ENCODE measurements at regions not wholly inside any gene's neighbourhood (a gene's known extent, or its start where the extent isn't known, plus 50 kb on each side); places are given as distances from the start of the nearest gene placed in this dataset.
A peak's percentile ranks its signal among the peaks of the same experiment; 100 is the strongest.

- no peak for TF ChIP-seq NFIC (IDR thresholded peaks at IDR 0.05)
Observed at GRCh38 chr2:121003391-121003790, 267.7 kb downstream of the GLI2 start.

- TF ChIP-seq TAF1 (IDR thresholded peaks at IDR 0.05; ENCODE audit: low read depth) (no peak), RAD21 (IDR thresholded peaks at IDR 0.05; ENCODE audit: low read depth) (no peak), TEAD4 (IDR thresholded peaks at IDR 0.05) (no peak), TCF12 (IDR thresholded peaks at IDR 0.05; ENCODE audit: low read depth) (no peak), NFIC (IDR thresholded peaks at IDR 0.05) (no peak)
Observed at GRCh38 chr2:121004359-121004758, 268.7 kb downstream of the GLI2 start.

GRCh38 chr2:121004950-121005349 is 269.3 kb downstream of the GLI2 start:
- no peak for TF ChIP-seq EGR1 (IDR thresholded peaks at IDR 0.05)
- TF ChIP-seq NFIC (IDR thresholded peaks at IDR 0.05): no peak
- no peak for TF ChIP-seq TCF12 (IDR thresholded peaks at IDR 0.05; ENCODE audit: low read depth)

GRCh38 chr2:121005453-121005852 is 269.8 kb downstream of the GLI2 start:
- TF ChIP-seq ZBTB7A (IDR thresholded peaks at IDR 0.05; ENCODE audit: low read depth) (no peak), EP300 (IDR thresholded peaks at IDR 0.05; ENCODE audit: borderline replicate concordance) (no peak), TCF12 (IDR thresholded peaks at IDR 0.05; ENCODE audit: low read depth) (no peak), TAF1 (IDR thresholded peaks at IDR 0.05; ENCODE audit: low read depth) (no peak), MAX (IDR thresholded peaks at IDR 0.05) (no peak), CREB1 (IDR thresholded peaks at IDR 0.05; ENCODE audit: low read depth) (no peak), TEAD4 (IDR thresholded peaks at IDR 0.05) (no peak), USF1 (IDR thresholded peaks at IDR 0.05) (no peak), EGR1 (IDR thresholded peaks at IDR 0.05) (no peak), FOXM1 (IDR thresholded peaks at IDR 0.05; ENCODE audit: borderline replicate concordance, low read depth) (no peak), RAD21 (IDR thresholded peaks at IDR 0.05; ENCODE audit: low read depth) (no peak), REST (IDR thresholded peaks at IDR 0.05; ENCODE audit: low read depth) (no peak), NFIC (IDR thresholded peaks at IDR 0.05) (no peak), YY1 (IDR thresholded peaks at IDR 0.05; ENCODE audit: low read depth) (no peak), CEBPB (IDR thresholded peaks at IDR 0.05) (no peak)

- no peak for TF ChIP-seq TEAD4 (IDR thresholded peaks at IDR 0.05)
Observed at GRCh38 chr2:121006743-121007489, 271.2 kb downstream of the GLI2 start.

GRCh38 chr2:121007490-121007853 is 271.8 kb downstream of the GLI2 start:
- TF ChIP-seq RAD21 (IDR thresholded peaks at IDR 0.05; ENCODE audit: low read depth) (no peak), MAX (IDR thresholded peaks at IDR 0.05) (no peak), TEAD4 (IDR thresholded peaks at IDR 0.05) (no peak), TAF1 (IDR thresholded peaks at IDR 0.05; ENCODE audit: low read depth) (no peak), USF1 (IDR thresholded peaks at IDR 0.05) (no peak), TCF12 (IDR thresholded peaks at IDR 0.05; ENCODE audit: low read depth) (no peak), NFIC (IDR thresholded peaks at IDR 0.05) (no peak), CREB1 (IDR thresholded peaks at IDR 0.05; ENCODE audit: low read depth) (no peak), FOXM1 (IDR thresholded peaks at IDR 0.05; ENCODE audit: borderline replicate concordance, low read depth) (no peak), REST (IDR thresholded peaks at IDR 0.05; ENCODE audit: low read depth) (no peak), EGR1 (IDR thresholded peaks at IDR 0.05) (no peak), ZBTB7A (IDR thresholded peaks at IDR 0.05; ENCODE audit: low read depth) (no peak), CEBPB (IDR thresholded peaks at IDR 0.05) (no peak), YY1 (IDR thresholded peaks at IDR 0.05; ENCODE audit: low read depth) (no peak), EP300 (IDR thresholded peaks at IDR 0.05; ENCODE audit: borderline replicate concordance) (no peak)

- TF ChIP-seq ZBTB7A (IDR thresholded peaks at IDR 0.05; ENCODE audit: low read depth): no peak
- TF ChIP-seq RAD21 (IDR thresholded peaks at IDR 0.05; ENCODE audit: low read depth): peak; percentile 27; the same call in 1 of the 2 replicates
- no peak for TF ChIP-seq CEBPB (IDR thresholded peaks at IDR 0.05)
- no peak for TF ChIP-seq YY1 (IDR thresholded peaks at IDR 0.05; ENCODE audit: low read depth)
Observed at GRCh38 chr2:121008975-121009374, 273.3 kb downstream of the GLI2 start.
